ENCODE measurements at regions not wholly inside any gene's neighbourhood (a gene's known extent, or its start where the extent isn't known, plus 50 kb on each side); places are given as distances from the start of the nearest gene placed in this dataset.

- Mint-ChIP-seq H3K27me3 (peaks cover 4% of the 10 kb centered on the region in 2 donors), H3K4me3 (no peak overlapping the region), H3K4me1 (no peaks in the 10 kb centered on the region), H3K27ac (no peak overlapping the region), H3K36me3 (no peaks in the 10 kb centered on the region), H3K9me3 (no peaks in the 10 kb centered on the region)
- DNase-seq: no peak
- ChIA-PET CTCF (no interaction called here), POLR2A (no interaction called here)
- no peaks in the 10 kb centered on the region for H3K27me3 ChIP-seq (ENCODE audit: insufficient read depth, low read length, poor library complexity, severe bottlenecking)
- no peaks in the 10 kb centered on the region for H3K9me3 ChIP-seq (ENCODE audit: low read length)
- H3K27ac ChIP-seq (ENCODE audit: low read depth, low read length): no peak overlapping the region
- no peaks in the 10 kb centered on the region for H3K36me3 ChIP-seq (ENCODE audit: insufficient read depth, low read length)
- H3K4me1 ChIP-seq (ENCODE audit: insufficient read depth, low read length): no peaks in the 10 kb centered on the region
- no peak overlapping the region for H3K4me3 ChIP-seq (ENCODE audit: low read length)
Measured at GRCh38 chr6:21476112-21476511, 117.4 kb upstream of the SOX4 start.

GRCh38 chr6:21478411-21478810 lies 115.1 kb upstream of the SOX4 start:
- ChIA-PET CTCF (no interaction called here), POLR2A (no interaction called here)
- Histone ChIP-seq H3K27ac (ENCODE audit: low read depth, low read length) (no peak overlapping the region), H3K36me3 (ENCODE audit: insufficient read depth, low read length) (no peaks in the 10 kb centered on the region), H3K4me3 (ENCODE audit: low read length) (no peak overlapping the region), H3K9me3 (ENCODE audit: low read length) (no peaks in the 10 kb centered on the region), H3K27me3 (ENCODE audit: insufficient read depth, low read length, poor library complexity, severe bottlenecking) (no peaks in the 10 kb centered on the region), H3K4me1 (ENCODE audit: insufficient read depth, low read length) (no peaks in the 10 kb centered on the region)
- Mint-ChIP-seq H3K36me3 (no peaks in the 10 kb centered on the region), H3K4me1 (no peaks in the 10 kb centered on the region), H3K27ac (no peak overlapping the region), H3K4me3 (no peak overlapping the region), H3K27me3 (peaks cover 5 to 13% of the 10 kb centered on the region in 2 donors), H3K9me3 (peaks cover 0 to 2% (median 0%) of the 10 kb centered on the region in 5 donors)
- no peak for DNase-seq

- no peak overlapping the region for H3K27ac ChIP-seq (ENCODE audit: low read depth, low read length)
- no peaks in the 10 kb centered on the region for H3K27me3 ChIP-seq (ENCODE audit: insufficient read depth, low read length, poor library complexity, severe bottlenecking)
- H3K36me3 Mint-ChIP-seq: no peaks in the 10 kb centered on the region
- POLR2A ChIA-PET: no interaction called here
- no peaks in the 10 kb centered on the region for H3K4me1 ChIP-seq (ENCODE audit: insufficient read depth, low read length)
- H3K9me3 ChIP-seq (ENCODE audit: low read length): no peaks in the 10 kb centered on the region
- H3K27me3 Mint-ChIP-seq: peaks cover 5 to 17% of the 10 kb centered on the region in 2 donors
- H3K4me3 ChIP-seq (ENCODE audit: low read length): no peak overlapping the region
- no peaks in the 10 kb centered on the region for H3K4me1 Mint-ChIP-seq
- peaks cover 0 to 2% (median 0%) of the 10 kb centered on the region in 5 donors for H3K9me3 Mint-ChIP-seq
- no peak overlapping the region for H3K4me3 Mint-ChIP-seq
- CTCF ChIA-PET: no interaction called here
- H3K36me3 ChIP-seq (ENCODE audit: insufficient read depth, low read length): no peaks in the 10 kb centered on the region
- DNase-seq: no peak
- no peak overlapping the region for H3K27ac Mint-ChIP-seq
Measured at GRCh38 chr6:21478883-21479539, 114.5 kb upstream of the SOX4 start.

- Histone ChIP-seq H3K27ac (ENCODE audit: low read depth, low read length) (no peak overlapping the region), H3K9me3 (ENCODE audit: low read length) (no peaks in the 10 kb centered on the region), H3K27me3 (ENCODE audit: insufficient read depth, low read length, poor library complexity, severe bottlenecking) (no peaks in the 10 kb centered on the region), H3K36me3 (ENCODE audit: insufficient read depth, low read length) (no peaks in the 10 kb centered on the region), H3K4me3 (ENCODE audit: low read length) (no peak overlapping the region), H3K4me1 (ENCODE audit: insufficient read depth, low read length) (no peaks in the 10 kb centered on the region)
- H3K9me3 Mint-ChIP-seq: peaks cover 0 to 2% (median 0%) of the 10 kb centered on the region in 5 donors
- no peak for DNase-seq
- H3K27me3 Mint-ChIP-seq: peaks cover 4 to 17% of the 10 kb centered on the region in 2 donors
- H3K4me1 Mint-ChIP-seq: no peaks in the 10 kb centered on the region
- no peak overlapping the region for H3K4me3 Mint-ChIP-seq
- CTCF ChIA-PET: interaction anchor here (0.6 kb wide), 1 partner anchor 215 kb away, joined by 4 read pairs; no protein-coding TSS in a partner anchor
- no peaks in the 10 kb centered on the region for H3K36me3 Mint-ChIP-seq
- H3K27ac Mint-ChIP-seq: no peak overlapping the region
- POLR2A ChIA-PET: no interaction called here
Measured at GRCh38 chr6:21486115-21486514, 107.4 kb upstream of the SOX4 start.

- Histone ChIP-seq H3K27ac (ENCODE audit: low read depth, low read length) (no peak overlapping the region), H3K9me3 (ENCODE audit: low read length) (no peaks in the 10 kb centered on the region), H3K27me3 (ENCODE audit: insufficient read depth, low read length, poor library complexity, severe bottlenecking) (no peaks in the 10 kb centered on the region), H3K4me3 (ENCODE audit: low read length) (no peak overlapping the region), H3K4me1 (ENCODE audit: insufficient read depth, low read length) (no peaks in the 10 kb centered on the region), H3K36me3 (ENCODE audit: insufficient read depth, low read length) (no peaks in the 10 kb centered on the region)
- no peaks in the 10 kb centered on the region for H3K36me3 Mint-ChIP-seq
- H3K27ac Mint-ChIP-seq: no peak overlapping the region
- ChIA-PET POLR2A (no interaction called here), CTCF (no interaction called here)
- no peak for DNase-seq
- H3K4me3 Mint-ChIP-seq: no peak overlapping the region
- H3K9me3 Mint-ChIP-seq: peaks cover 0 to 2% (median 0%) of the 10 kb centered on the region in 5 donors
- H3K27me3 Mint-ChIP-seq: peaks cover 1 to 3% of the 10 kb centered on the region in 2 donors
- no peaks in the 10 kb centered on the region for H3K4me1 Mint-ChIP-seq
Measured at GRCh38 chr6:21489826-21490225, 103.7 kb upstream of the SOX4 start.

GRCh38 chr6:21491955-21492354 lies 101.6 kb upstream of the SOX4 start:
- POLR2A ChIA-PET: no interaction called here
- no peaks in the 10 kb centered on the region for H3K36me3 Mint-ChIP-seq

GRCh38 chr6:21494505-21494904 lies 99.0 kb upstream of the SOX4 start:
- Mint-ChIP-seq H3K4me1 (no peaks in the 10 kb centered on the region), H3K27ac (no peak overlapping the region), H3K4me3 (no peak overlapping the region), H3K9me3 (peaks cover 0 to 1% (median 0%) of the 10 kb centered on the region in 5 donors), H3K27me3 (peaks cover 0 to 1% of the 10 kb centered on the region in 2 donors), H3K36me3 (no peaks in the 10 kb centered on the region)
- Histone ChIP-seq H3K4me1 (ENCODE audit: insufficient read depth, low read length) (no peaks in the 10 kb centered on the region), H3K36me3 (ENCODE audit: insufficient read depth, low read length) (no peaks in the 10 kb centered on the region), H3K9me3 (ENCODE audit: low read length) (no peaks in the 10 kb centered on the region), H3K27me3 (ENCODE audit: insufficient read depth, low read length, poor library complexity, severe bottlenecking) (no peaks in the 10 kb centered on the region), H3K4me3 (ENCODE audit: low read length) (no peak overlapping the region), H3K27ac (ENCODE audit: low read depth, low read length) (no peak overlapping the region)
- CTCF ChIA-PET: no interaction called here
- DNase-seq: no peak
- POLR2A ChIA-PET: no interaction called here

More at GRCh38 chr6:21491955-21492354, 101.6 kb upstream of the SOX4 start:
- no peaks in the 10 kb centered on the region for H3K9me3 ChIP-seq (ENCODE audit: low read length)
- H3K4me1 ChIP-seq (ENCODE audit: insufficient read depth, low read length): no peaks in the 10 kb centered on the region
- no peaks in the 10 kb centered on the region for H3K36me3 ChIP-seq (ENCODE audit: insufficient read depth, low read length)
- DNase-seq: no peak
- Mint-ChIP-seq H3K27me3 (peaks cover 0 to 3% of the 10 kb centered on the region in 2 donors), H3K27ac (no peak overlapping the region), H3K4me3 (no peak overlapping the region), H3K4me1 (no peaks in the 10 kb centered on the region), H3K9me3 (peaks cover 0 to 2% (median 0%) of the 10 kb centered on the region in 5 donors)
- H3K27ac ChIP-seq (ENCODE audit: low read depth, low read length): no peak overlapping the region
- no peak overlapping the region for H3K4me3 ChIP-seq (ENCODE audit: low read length)
- CTCF ChIA-PET: interaction anchor here (0.6 kb wide), 1 partner anchor 317 kb away, joined by 3 read pairs; no protein-coding TSS in a partner anchor
- no peaks in the 10 kb centered on the region for H3K27me3 ChIP-seq (ENCODE audit: insufficient read depth, low read length, poor library complexity, severe bottlenecking)

- ChIA-PET CTCF (no interaction called here), POLR2A (no interaction called here)
- H3K27me3 Mint-ChIP-seq: peaks cover 0 to 4% of the 10 kb centered on the region in 2 donors
Measured at GRCh38 chr6:21496196-21496595, 97.4 kb upstream of the SOX4 start.

More at GRCh38 chr6:21496196-21496595, 97.4 kb upstream of the SOX4 start:
- no peak overlapping the region for H3K4me3 ChIP-seq (ENCODE audit: low read length)
- H3K4me1 ChIP-seq (ENCODE audit: insufficient read depth, low read length): no peaks in the 10 kb centered on the region
- no peaks in the 10 kb centered on the region for H3K9me3 ChIP-seq (ENCODE audit: low read length)
- no peak overlapping the region for H3K27ac ChIP-seq (ENCODE audit: low read depth, low read length)
- peaks cover 0 to 1% (median 0%) of the 10 kb centered on the region in 5 donors for H3K9me3 Mint-ChIP-seq
- H3K4me1 Mint-ChIP-seq: no peaks in the 10 kb centered on the region
- H3K27ac Mint-ChIP-seq: no peak overlapping the region
- no peak for DNase-seq
- no peak overlapping the region for H3K4me3 Mint-ChIP-seq
- H3K27me3 ChIP-seq (ENCODE audit: insufficient read depth, low read length, poor library complexity, severe bottlenecking): no peaks in the 10 kb centered on the region
- H3K36me3 Mint-ChIP-seq: no peaks in the 10 kb centered on the region
- no peaks in the 10 kb centered on the region for H3K36me3 ChIP-seq (ENCODE audit: insufficient read depth, low read length)

All from CD8-positive, alpha-beta memory T cell (primary cell).